ENCODE measurements at regions not wholly inside any gene's neighbourhood (a gene's known extent, or its start where the extent isn't known, plus 50 kb on each side); places are given as distances from the start of the nearest gene placed in this dataset.

- no peak for FAIRE-seq
These were observed 706.1 kb upstream of the HS6ST1 start for GRCh38 chr2:129024796-129025195.

GRCh38 chr2:129035992-129036391 is 717.3 kb upstream of the HS6ST1 start:
- no peak for DNase-seq (ENCODE audit: low spot score)
- Histone ChIP-seq H3K9me3 (ENCODE audit: low read length) (no peaks in the 10 kb centered on the region), H3K36me3 (replicated peaks in 1 of 2; ENCODE audit: control insufficient read depth in 1 of 2, insufficient read depth in 2 of 2, low read length in 2 of 2) (no peaks in the 10 kb centered on the region), H3K79me2 (ENCODE audit: insufficient read depth, low read length) (no peaks in the 10 kb centered on the region), H3K9ac (ENCODE audit: insufficient read depth, low read depth, low read length) (no peak overlapping the region), H2AFZ (ENCODE audit: low read length) (no peak overlapping the region), H3K4me1 (ENCODE audit: insufficient read depth, low read length) (no peaks in the 10 kb centered on the region), H3K4me2 (ENCODE audit: low read depth, low read length) (no peak overlapping the region), H4K20me1 (ENCODE audit: insufficient read depth, low read length) (no peaks in the 10 kb centered on the region), H3K4me3 (replicated peaks in 1 of 3; ENCODE audit: insufficient read depth in 1 of 3, low read depth in 2 of 3, low read length in 3 of 3) (no peak overlapping the region), H3K27me3 (ENCODE audit: control insufficient read depth in 1 of 2, insufficient read depth in 2 of 2, low read length in 2 of 2) (no peaks in the 10 kb centered on the region; a peak in 1 of 5 replicates), H3K27ac (ENCODE audit: extremely low read length, insufficient read depth, low read length) (no peak overlapping the region)
- no peak for TF ChIP-seq ZBTB46 (CRISPR knock-in tag; IDR thresholded peaks at IDR 0.05; ENCODE audit: borderline replicate concordance)
- TF ChIP-seq MAFF (IDR thresholded peaks at IDR 0.05; ENCODE audit: low read depth, low read length): peak; percentile 79
- no peak for TF ChIP-seq MIXL1 (CRISPR knock-in tag; IDR thresholded peaks at IDR 0.05)
- TF ChIP-seq ZNF788 (CRISPR knock-in tag; IDR thresholded peaks at IDR 0.05; ENCODE audit: borderline replicate concordance): no peak
- TF ChIP-seq U2AF2 (IDR thresholded peaks at IDR 0.05; ENCODE audit: low read depth, low read length): no peak
- TF ChIP-seq MAFK (conservative IDR thresholded peaks at IDR 0.05 in 1 of 2, IDR thresholded peaks at IDR 0.05 in 1 of 2; ENCODE audit: low read length in 2 of 2): peak; percentile 83 to 85
- no peak for TF ChIP-seq ZMAT3 (CRISPR knock-in tag; conservative IDR thresholded peaks at IDR 0.05)
- no peak for TF ChIP-seq BCL3 (CRISPR knock-in tag; IDR thresholded peaks at IDR 0.05)
- no peak for TF ChIP-seq ZBTB3 (CRISPR knock-in tag; IDR thresholded peaks at IDR 0.05; ENCODE audit: borderline replicate concordance, low read depth)
- TF ChIP-seq ZNF180 (CRISPR knock-in tag; IDR thresholded peaks at IDR 0.05; ENCODE audit: borderline replicate concordance, low read depth): no peak
- TF ChIP-seq KLF13 (CRISPR knock-in tag; IDR thresholded peaks at IDR 0.05): no peak
- TF ChIP-seq ZNF484 (CRISPR knock-in tag; IDR thresholded peaks at IDR 0.05; ENCODE audit: borderline replicate concordance, low read depth): no peak
- TF ChIP-seq NFE2 (CRISPR knock-in tag; IDR thresholded peaks at IDR 0.05): no peak
- TF ChIP-seq CREB3 (CRISPR knock-in tag; IDR thresholded peaks at IDR 0.05): no peak
- intact Hi-C loops (cut with micrococcal nuclease; ENCODE audit: unreplicated experiment) (no loop called here), in situ Hi-C loops (cut with HindIII; ENCODE audit: extremely low pct_ligation_motif_present, low pct_unique_long_range_greater_than_20kb) (no loop called here)
- ChIA-PET POLR2A (no interaction called here), CTCF (ENCODE audit: low intra/inter-chr PET ratio, low total read pairs) (no interaction called here)
- BruUV-seq (replicated peaks): no TSS peak
- no peak for FAIRE-seq
- WGBS (ENCODE audit: low lambda C conversion rate): 3% methylated on average over 3 of the region's 3 CpGs
- ATAC-seq: no peak

More at GRCh38 chr2:129024796-129025195, 706.1 kb upstream of the HS6ST1 start:
- DNase-seq (ENCODE audit: low spot score): no peak
- Histone ChIP-seq H3K4me2 (ENCODE audit: low read depth, low read length) (no peak overlapping the region), H3K4me1 (ENCODE audit: insufficient read depth, low read length) (no peaks in the 10 kb centered on the region), H3K9me3 (ENCODE audit: low read length) (no peaks in the 10 kb centered on the region; the same call in 1 of the 2 replicates), H2AFZ (ENCODE audit: low read length) (no peak overlapping the region), H3K27ac (ENCODE audit: extremely low read length, insufficient read depth, low read length) (no peak overlapping the region), H3K36me3 (replicated peaks in 1 of 2; ENCODE audit: control insufficient read depth in 1 of 2, insufficient read depth in 2 of 2, low read length in 2 of 2) (no peaks in the 10 kb centered on the region), H3K4me3 (replicated peaks in 1 of 3; ENCODE audit: insufficient read depth in 1 of 3, low read depth in 2 of 3, low read length in 3 of 3) (no peak overlapping the region), H4K20me1 (ENCODE audit: insufficient read depth, low read length) (no peaks in the 10 kb centered on the region), H3K9ac (ENCODE audit: insufficient read depth, low read depth, low read length) (no peak overlapping the region), H3K79me2 (ENCODE audit: insufficient read depth, low read length) (no peaks in the 10 kb centered on the region), H3K27me3 (ENCODE audit: control insufficient read depth in 1 of 2, insufficient read depth in 2 of 2, low read length in 2 of 2) (no peaks in the 10 kb centered on the region)
- POLR2A ChIA-PET: no interaction called here
- TF ChIP-seq HDAC6 (IDR thresholded peaks at IDR 0.05; ENCODE audit: low read depth, low read length): no peak
- no TSS peak for BruUV-seq (replicated peaks)
- no peak for ATAC-seq
- intact Hi-C loops (cut with micrococcal nuclease; ENCODE audit: unreplicated experiment): no loop called here
- in situ Hi-C loops (cut with HindIII; ENCODE audit: extremely low pct_ligation_motif_present, low pct_unique_long_range_greater_than_20kb): no loop called here
- CTCF ChIA-PET (ENCODE audit: low intra/inter-chr PET ratio, low total read pairs): no interaction called here
- WGBS (ENCODE audit: low lambda C conversion rate): 0% methylated on average over 2 of the region's 2 CpGs
